ENCODE measurements at regions not wholly inside any gene's neighbourhood (a gene's known extent, or its start where the extent isn't known, plus 50 kb on each side); places are given as distances from the start of the nearest gene placed in this dataset.
"Not testable (repeated sequence)": the region's sequence is repeated elsewhere in the genome, so short reads cannot be mapped to it uniquely, and the experiment has no call there.

DNA sequence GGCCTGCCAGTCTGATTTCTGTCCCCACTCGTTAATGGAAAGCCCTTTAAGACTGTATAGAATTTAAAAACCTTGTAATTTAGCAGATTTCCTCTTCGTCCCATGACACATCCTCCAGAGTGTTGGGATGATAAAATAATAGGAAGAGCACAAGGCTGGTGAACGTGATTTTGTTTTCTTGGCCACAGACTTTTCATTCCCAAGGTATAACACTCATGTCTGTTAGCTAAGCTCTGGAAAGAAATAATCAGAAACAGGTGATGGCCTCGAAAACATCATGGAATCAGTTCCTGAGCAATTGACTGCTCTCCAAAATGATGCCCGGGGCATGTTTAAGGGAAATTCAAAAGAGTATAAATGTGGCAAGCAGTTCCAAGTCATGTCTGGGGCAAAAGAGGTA lies 337.8 kb upstream of the TCF4 start:
- DNase-seq: no peak

DNA sequence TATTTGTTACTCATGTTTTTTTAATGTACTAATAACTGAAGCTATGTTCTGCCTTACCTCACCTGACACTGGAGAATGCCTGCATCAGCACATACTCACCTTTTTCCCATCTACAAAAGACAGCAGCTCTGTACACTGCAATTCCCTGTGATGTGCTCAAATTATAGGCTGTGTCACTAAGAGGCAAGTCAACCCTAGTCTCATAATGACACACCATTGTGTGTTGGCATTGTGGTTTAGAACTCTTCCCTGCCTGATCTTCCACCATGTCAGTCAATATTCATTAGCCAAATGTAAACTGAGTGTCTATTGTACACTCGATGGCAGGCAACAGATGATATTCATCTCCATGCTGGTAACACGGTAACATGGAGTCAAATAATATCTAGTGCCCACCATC lies 332.1 kb upstream of the TCF4 start:
- no peak for DNase-seq

DNA sequence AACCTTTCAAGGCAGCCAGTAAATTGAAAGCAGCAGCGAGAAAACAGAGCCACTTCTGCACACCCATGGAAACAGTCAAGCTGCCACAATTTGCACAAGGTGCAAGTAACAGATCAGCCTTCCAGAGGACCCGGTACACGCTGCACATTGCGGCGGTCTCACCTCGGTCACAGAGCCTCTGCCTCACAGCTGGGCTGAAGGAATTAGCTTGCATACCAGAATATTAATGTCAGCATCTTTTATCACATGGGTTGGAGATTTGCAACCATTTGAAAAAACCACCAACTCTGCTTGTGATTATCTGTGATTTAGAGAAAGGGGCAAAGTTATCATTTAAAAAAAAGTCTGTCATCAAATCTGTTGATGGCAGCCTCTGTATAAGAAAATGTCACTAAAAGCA lies 330.5 kb upstream of the TCF4 start:
- DNase-seq: no peak

DNA sequence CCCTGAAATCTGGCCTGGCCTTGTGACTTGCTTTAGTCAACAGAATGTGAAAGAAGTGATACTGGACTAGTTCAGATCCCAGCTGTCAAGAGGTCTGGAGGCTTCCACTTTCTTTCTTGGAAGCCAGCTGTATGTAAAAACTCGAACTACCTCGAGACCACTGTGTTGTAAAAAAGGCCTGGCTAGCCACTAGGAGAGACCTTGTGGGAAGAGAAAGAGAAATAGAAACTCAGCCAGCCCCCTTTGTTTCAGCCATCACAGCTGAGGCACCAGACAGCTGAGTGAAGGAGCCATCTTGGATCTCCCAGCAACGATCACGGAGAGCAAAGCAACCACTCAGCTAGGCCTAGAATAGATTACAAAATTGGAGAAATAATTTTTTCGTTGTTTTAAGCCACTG lies 324.9 kb upstream of the TCF4 start:
- DNase-seq: no peak

DNA sequence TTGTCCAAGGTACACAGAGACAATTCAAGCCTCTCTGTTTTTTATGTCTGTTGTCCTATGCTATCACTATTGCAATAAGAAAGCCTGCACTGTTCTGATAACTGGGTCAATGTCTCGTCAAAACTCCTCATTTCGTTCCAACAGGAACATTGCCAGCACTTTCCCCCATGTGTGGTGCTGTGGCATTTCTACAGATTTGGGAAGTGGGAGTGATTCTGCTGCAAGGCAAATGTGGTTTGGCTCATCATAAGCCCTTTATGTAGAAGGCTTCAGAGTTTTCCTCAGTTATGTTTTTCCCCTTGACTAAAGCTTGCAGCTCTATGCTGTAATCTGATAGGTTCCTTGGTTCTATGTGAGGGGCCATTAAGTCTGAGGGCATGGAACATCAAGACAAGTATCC lies 324.1 kb upstream of the TCF4 start:
- no peak for DNase-seq

- DNase-seq: no peak
These were observed 322.3 kb upstream of the TCF4 start for GRCh38 chr18:55910296-55910695.

DNA sequence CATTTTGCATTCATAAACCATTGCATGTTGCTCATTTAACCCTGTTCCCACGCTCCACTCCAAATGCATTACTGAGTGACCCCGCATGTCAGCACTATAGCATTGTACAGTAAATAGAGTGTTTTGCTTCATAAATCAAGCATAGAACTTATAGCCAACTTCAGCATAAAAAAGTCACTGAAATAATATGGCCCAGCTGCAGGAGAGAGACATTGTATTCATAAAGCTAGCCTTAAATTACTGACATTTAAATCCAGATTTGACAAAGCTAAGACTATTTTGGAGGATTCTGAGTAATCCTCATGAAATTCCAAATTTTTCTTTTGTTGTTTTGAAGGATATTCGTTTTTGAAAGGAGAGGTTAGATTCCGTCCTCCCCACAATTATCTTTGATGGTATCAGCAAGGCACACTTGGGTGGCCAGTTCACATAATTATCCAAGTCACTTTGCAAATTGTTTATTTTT lies 320.9 kb upstream of the TCF4 start:
- no peak for DNase-seq

DNA sequence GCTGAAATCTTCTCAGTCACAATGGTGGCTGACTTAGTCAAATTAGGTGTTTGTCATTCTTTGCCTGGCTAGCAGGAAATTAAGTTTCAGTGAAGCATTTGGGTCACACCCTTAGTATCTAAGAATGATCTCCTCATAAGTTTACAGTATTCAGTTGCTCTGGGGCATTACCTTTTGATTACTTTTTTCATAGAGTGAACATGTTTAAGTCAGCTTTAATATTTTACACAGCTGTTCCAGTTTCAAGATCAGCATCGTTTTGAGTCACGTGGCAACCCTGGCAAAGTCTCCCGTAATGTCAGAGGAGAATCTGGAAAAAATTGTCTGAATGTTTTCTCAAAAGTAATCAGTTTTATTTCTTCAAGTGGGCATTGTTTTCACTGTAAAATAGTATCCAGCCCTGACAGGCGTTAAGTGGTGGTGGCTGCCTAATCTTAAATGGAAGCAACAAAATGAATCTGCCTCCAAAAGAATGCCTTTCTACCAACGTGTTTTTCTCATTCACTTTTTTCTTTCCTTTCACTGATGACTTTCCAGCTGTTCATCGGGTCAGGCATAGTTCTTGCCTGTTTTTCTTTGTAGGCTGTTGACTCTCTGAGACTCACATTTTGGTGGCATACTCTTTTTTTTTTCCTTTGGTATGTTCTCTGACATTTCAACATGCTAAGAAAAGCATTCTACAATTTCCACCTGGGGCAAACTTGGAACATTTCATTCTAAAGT lies 319.6 kb upstream of the TCF4 start:
- no peak for DNase-seq

- DNase-seq: no peak
These were observed 318.5 kb upstream of the TCF4 start for GRCh38 chr18:55906536-55906935.

DNA sequence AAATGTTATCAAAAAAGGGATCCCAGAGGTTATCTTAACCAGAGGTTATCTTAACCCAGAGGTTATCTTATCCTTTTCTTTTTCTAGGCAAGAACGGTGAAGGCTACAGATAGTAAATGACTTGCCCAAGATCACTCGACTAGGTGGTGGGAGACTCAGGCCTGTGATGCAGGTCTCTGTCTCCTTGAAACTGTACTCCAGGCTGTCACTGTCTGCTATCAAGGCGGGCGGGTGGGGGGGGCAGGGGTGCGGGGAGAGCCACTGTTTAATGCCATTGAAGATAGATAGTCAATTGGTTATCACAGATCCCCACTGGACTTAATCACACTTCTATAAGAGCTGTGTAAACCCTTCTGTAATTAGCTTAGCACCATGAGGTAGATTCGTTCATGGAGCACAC lies 315.9 kb upstream of the TCF4 start:
- no peak for DNase-seq

DNA sequence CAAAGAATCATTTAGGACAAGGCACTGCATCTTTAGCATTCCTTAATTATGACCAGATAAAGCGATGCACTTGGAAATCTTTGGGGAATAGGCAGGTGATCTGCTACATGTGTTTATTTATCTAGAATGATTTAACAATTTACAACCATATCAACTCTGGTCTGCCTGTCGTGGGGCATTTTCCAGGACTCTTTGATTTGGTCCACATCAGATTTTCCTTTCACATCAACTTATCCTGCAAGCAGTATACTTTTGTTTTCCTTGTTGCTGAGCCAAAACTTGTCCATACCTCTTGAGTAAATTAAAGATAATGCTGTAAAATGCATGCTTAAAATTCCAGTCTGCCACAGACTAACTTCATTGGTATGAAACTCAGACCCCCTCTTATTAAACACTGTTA lies 312.4 kb upstream of the TCF4 start:
- no peak for DNase-seq

GRCh38 chr18:55897091-55897689 lies 309.2 kb upstream of the TCF4 start:
- no peak for DNase-seq

DNA sequence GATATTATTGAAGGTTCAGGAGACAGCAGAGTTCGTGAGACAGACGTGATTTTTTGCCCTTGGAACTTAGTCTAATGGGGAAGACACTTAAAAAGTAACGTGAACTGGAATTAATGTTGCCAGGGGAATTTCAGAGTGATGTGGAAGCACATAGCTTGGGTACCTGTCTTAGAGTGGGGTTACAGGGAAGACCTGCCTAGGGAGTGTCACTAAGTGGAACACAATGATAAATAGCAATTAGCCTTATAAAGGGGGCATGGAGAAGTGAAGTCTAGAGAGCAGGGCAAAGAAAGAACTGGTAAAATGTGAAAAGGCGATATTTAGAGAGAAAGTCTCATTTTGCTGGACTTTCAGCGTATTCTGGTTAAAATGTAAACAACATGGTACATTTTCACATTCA lies 306.0 kb upstream of the TCF4 start:
- DNase-seq: no peak

GRCh38 chr18:55892862-55893813 lies 305.1 kb upstream of the TCF4 start:
- not testable (repeated sequence) for DNase-seq

GRCh38 chr18:55886886-55887285 lies 298.9 kb upstream of the TCF4 start:
- no peak for DNase-seq

DNA sequence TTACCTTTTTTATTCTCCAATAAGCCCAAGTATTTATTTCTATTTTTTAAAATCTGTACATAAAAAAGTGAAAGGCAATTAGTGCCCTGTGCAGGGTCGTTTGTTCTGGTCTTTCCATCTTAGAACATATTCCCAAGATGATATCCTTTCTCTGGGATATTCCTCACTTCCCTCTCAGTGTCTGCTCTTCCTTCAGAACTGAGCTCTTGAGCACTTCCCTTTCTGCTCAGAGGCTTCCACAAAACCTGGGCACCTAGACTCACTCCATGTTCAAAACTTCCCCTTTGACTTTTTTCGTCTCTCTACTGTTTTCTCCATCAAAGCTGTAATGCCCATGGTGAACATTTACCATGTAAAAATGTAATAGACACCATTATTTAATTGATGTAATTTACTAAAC lies 296.5 kb upstream of the TCF4 start:
- no peak for DNase-seq

DNA sequence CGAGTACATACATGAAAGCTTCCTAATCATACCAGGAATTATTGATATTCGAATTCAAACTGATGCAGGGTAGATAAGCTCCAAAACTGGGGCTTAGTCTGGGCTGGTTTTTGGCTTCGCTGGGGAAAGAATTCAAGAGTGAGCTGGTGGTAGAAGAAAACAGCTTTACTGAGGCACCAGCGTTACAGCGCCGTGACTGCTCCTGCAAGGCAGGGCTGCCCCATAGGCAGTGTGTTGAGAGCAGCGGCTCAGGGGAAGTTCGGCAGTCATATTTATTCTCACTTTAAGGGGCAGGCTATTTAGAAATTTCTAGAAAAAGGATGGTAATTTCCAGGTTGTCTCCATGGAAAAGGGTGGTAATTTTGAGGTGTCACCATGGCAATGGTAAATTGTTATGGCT lies 292.6 kb upstream of the TCF4 start:
- no peak for DNase-seq

DNA sequence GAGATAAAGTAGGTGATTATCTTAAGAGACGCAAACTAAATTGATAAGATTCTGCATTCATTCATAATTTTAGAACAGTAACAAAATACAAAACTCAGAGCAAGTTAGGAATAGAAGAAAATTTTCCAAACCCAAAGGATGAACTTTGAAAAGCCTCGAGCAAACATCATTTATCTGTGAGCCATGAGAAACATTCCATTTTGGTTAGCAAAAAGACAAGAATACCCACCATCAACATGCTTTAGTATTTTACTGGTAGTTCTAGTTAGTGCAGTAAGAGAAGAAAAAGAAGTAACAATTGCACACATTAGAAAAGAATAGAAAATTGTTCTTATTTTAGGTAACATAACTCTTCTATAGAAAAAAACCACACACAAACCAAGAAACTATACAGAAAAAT lies 291.3 kb upstream of the TCF4 start:
- DNase-seq: no peak

DNA sequence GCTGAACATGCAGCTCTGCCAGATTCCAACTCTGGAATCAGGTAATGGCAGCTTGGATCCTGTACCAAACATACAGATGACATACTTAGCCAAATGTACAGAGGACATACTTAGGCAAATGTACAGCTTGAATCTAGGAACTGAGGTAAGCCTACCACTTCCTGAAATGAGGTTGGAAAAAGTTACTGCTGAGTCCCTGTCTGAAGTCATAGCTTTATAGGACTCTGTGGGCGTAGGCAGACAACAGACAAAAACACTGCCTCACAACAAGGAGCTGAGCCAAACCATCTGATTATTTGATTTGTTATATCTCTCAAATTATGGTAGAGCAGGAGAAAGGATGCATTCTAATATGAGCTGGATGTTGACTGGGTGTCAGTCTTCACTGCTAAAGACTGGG lies 290.2 kb upstream of the TCF4 start:
- DNase-seq: no peak

GRCh38 chr18:55877321-55877720 lies 289.3 kb upstream of the TCF4 start:
- DNase-seq: no peak

DNA sequence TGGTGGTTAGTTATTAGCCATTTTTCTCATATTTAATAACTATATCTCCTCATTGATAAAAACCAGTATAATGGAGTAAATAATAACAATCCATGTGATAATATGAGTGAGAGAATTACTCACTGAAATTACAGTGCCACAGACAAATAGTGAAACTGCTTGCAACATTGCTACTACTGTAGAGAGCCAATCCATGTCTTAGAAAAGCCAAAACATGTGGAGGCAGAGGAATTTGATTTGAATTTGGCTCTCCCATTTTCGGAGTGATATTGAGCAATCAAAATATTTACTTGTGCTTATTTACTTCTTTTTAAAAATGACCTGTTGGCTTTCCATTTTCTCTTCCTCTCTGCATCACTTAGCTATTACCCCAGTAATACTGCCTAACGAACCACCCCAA lies 288.3 kb upstream of the TCF4 start:
- no peak for DNase-seq

DNA sequence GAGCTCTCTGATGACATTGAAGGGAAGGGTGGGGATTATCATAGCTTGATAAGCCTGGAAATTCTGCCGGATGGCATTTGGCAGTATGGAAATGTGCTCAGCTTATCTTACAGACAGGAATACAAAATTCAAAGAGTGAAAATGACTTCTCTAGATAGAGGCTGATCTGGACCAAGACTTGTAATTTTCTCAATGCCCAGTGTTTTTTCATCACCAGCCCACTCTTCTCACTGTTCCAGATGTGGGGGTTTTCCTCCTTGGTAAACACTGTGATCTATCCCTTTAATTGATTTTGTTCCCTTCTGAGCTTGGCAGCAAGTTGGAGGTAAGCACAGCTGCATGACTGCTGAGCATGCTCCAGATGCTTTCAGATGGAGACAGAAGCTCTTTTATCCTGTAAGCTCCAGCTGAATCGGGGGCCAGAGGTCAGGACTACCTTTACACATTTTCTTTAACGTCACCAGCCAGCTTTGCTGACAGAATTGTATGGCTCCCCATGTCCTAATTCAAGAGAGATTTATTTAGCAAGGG lies 287.4 kb upstream of the TCF4 start:
- no peak for DNase-seq
